LNCaP clone FGC (cell line): ENCODE measurements at regions not wholly inside any gene's neighbourhood (a gene's known extent, or its start where the extent isn't known, plus 50 kb on each side); places are given as distances from the start of the nearest gene placed in this dataset.
A peak's percentile ranks its signal among the peaks of the same experiment; 100 is the strongest.
"Not testable (repeated sequence)": the region's sequence is repeated elsewhere in the genome, so short reads cannot be mapped to it uniquely, and the experiment has no call there.

ENCODE experiments used
- DNase-seq: peaks from one replicate; pipeline ENCODE4 v3.0.0-alpha.2; 2011; ENCODE audit warnings: low read depth
- H3K4me3 ChIP-seq: 2 replicates; pipeline ENCODE4 v1.5.1; 2011; ENCODE audit warnings: mild to moderate bottlenecking, low read depth, low read length, control low read depth
- TF ChIP-seq, protein P1 (sequence below): IDR thresholded peaks from 2 replicates; pipeline ENCODE4 v1.5.1; 2012; ENCODE audit warnings: mild to moderate bottlenecking; ENCODE audit not compliant: control insufficient read depth, insufficient read depth; ENCODE audit errors: extremely low read depth

DNA sequence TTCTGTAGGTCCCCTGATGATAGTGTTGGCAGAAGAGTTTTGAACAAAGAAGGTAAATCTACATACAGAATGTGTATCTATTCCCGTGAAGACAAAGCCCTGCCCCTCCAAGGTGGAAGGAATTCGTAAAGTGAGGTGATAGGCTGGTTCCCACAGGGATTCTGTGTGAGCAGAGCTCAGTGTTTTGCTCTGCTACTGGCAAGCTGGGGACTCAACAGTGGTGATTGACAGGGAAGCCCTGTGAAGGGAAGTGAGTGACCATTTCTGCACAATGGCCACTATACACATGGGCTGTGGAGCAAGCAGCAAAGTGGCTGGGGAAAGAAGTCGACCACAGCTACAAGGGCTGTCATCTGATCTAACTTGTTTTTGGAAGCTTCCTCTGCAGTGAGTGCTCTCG is 90.0 kb upstream of the LRRN2 start:
- TF ChIP-seq, protein P1, sequence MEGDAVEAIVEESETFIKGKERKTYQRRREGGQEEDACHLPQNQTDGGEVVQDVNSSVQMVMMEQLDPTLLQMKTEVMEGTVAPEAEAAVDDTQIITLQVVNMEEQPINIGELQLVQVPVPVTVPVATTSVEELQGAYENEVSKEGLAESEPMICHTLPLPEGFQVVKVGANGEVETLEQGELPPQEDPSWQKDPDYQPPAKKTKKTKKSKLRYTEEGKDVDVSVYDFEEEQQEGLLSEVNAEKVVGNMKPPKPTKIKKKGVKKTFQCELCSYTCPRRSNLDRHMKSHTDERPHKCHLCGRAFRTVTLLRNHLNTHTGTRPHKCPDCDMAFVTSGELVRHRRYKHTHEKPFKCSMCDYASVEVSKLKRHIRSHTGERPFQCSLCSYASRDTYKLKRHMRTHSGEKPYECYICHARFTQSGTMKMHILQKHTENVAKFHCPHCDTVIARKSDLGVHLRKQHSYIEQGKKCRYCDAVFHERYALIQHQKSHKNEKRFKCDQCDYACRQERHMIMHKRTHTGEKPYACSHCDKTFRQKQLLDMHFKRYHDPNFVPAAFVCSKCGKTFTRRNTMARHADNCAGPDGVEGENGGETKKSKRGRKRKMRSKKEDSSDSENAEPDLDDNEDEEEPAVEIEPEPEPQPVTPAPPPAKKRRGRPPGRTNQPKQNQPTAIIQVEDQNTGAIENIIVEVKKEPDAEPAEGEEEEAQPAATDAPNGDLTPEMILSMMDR, result no peak
- H3K4me3 ChIP-seq, result no peak overlapping the region
- no peak for DNase-seq

DNA sequence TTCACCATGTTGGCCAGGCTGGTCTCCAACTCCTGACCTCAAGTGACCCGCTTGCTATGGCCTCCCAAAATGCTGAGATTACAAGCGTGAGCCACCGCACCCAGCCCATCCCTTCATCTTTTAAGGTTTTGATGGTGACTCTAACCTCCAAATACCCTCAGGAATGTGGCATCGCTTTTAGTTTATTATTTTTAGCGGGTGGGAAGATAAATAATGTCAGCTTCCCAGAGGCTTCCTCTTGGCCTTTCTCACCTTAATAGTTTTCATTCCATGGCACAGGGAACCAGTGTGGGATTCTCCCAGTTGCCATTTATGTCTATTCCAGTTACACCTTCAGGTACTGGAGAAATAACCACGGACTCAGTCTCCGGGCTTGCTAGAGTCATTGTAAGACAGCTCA is 92.1 kb upstream of the LRRN2 start:
- TF ChIP-seq, protein P1, result no peak
- DNase-seq, result no peak
- no peak overlapping the region for H3K4me3 ChIP-seq

DNA sequence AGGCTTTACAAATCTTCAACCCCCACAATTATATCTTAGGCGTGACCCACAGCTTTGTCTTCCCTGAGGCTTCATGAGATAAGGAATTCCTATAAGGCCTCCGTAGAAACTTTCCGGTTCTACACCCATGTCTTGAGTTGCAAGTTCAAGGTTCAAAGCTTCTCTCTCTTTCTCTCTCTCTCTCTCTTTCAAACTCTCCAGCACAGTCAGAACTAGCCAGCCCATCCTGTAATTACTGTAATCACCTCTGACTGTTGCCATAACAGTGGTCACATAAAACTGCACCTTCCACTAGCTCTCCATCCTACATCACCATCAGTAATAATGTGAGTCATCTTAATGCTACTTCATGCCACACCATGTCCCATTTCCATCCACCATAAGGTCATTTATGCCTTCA is 90.0 kb upstream of the NFASC start:
- DNase-seq, result no peak
- no peak overlapping the region for H3K4me3 ChIP-seq
- TF ChIP-seq, protein P1, result no peak

DNA sequence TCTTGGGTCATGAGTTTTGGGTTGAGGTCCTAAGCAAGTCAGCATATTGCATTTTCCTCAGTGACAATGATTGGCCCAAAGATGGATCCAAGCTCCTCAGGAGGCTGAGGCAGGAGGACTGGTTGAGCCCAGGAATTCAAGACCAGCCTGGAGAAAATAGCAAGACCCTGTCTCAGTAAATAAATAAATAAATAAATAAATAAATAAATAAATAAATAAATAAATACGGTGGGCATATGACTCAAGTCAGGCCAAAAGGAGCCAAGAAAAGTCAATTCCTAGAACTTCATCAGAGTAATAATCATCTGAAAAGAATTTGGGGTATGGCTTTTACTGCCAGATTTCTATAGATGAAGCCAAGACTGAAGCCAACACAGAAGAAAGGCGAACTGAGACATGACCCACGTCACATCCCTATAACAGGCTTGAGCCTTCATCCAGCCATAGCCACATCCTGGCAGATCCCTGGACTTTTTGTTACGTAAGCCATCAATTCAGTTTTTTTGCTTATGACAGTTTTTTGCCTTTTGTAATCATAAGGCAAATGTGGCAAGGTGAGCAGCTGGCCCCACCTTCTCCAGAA is 88.5 kb upstream of the NFASC start:
- TF ChIP-seq, protein P1, result no peak
- H3K4me3 ChIP-seq, result no peak overlapping the region
- no peak for DNase-seq

DNA sequence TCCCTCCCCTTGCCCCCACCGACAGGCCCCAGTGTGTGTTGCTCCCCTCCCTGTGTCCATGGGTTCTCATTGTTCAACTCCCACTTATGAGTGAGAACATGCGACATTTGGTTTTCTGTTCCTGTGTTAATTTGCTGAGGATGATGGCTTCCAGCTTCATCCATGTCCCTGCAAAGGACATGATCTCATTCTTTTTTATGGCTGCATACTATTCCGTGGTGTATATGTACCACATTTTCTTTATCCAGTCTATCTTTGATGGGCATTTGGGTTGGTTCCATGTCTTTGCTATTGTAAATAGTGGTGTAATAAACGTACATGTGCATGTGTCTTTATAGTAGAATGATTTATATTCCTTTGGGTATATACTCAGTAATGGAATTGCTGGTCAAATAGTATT is 85.6 kb upstream of the NFASC start:
- not testable (repeated sequence) for DNase-seq, H3K4me3 ChIP-seq

DNA sequence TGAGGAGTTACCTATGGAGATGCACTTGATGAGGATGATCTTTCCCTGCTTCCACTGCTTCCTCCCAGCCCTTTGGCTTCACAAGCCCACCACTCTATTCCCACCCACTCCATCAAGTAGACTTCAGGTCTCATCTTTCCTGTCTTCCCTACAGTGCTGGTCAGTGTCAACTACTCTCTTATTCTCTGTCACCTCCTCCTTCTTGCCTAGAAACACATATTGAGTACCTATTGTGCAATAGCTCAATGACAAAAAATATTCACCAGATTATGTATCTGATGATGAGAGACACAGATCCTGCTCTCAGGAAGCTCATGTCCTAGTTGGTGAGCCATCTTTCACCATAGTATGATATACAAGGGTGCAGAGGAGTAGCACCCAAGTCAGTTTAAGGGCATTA is 82.2 kb upstream of the NFASC start:
- TF ChIP-seq, protein P1, result no peak
- no peak for DNase-seq
- H3K4me3 ChIP-seq, result no peak overlapping the region

DNA sequence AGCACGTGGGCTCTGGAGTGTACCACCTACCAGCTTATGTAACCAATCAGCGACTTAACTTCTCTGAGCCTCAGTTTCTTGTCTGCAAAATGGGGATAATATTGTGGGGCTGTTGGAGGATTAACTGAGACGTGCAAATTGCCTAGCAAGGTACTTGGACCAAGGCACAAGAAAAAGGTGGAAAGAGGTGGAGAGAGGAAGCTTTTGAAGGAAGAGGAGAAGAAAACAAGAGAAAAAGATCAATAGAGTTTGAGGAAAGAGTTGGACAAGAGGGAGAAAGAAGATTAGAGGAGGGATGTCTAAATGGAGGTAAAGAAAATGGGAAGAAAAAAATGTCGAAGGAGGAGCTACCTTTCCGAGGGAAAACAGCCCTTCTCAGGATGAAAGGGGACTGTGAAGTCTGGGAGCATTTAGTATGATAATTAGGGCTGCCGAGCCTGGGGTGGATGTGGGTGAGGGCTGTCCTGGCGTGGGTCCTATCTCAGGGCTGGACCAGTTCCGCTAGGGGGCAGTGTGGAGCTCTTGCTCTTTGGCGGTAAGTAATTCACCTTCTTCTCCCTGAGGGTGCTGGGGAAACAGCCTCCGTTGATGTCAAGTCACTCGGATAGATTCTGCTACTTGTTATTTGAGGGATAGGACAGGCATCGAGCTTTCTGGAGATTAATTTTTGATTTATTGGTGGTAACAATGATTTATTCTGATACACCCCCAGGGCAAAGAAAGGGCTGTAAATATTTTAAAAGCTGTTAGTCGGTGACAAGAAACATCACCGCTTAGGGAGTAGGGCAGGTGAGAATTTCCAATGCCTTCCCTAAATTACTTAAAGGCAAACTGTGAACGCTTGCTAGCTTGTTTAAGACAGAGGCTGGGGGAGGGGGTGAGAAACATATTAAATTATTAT is 79.0 kb upstream of the NFASC start:
- peak; percentile 21 for DNase-seq
- no peak overlapping the region for H3K4me3 ChIP-seq
- TF ChIP-seq, protein P1, result peak; percentile 73
